GM18502 (cell line): ENCODE measurements at regions not wholly inside any gene's neighbourhood (a gene's known extent, or its start where the extent isn't known, plus 50 kb on each side); places are given as distances from the start of the nearest gene placed in this dataset.

Experiments used
- ATAC-seq: cut with Tn5 transposase; IDR thresholded peaks from one replicate; pipeline ENCODE4 v1.9.1; 2021; ENCODE audit warnings: mild to moderate bottlenecking; ENCODE audit not compliant: unreplicated experiment, poor library complexity

DNA sequence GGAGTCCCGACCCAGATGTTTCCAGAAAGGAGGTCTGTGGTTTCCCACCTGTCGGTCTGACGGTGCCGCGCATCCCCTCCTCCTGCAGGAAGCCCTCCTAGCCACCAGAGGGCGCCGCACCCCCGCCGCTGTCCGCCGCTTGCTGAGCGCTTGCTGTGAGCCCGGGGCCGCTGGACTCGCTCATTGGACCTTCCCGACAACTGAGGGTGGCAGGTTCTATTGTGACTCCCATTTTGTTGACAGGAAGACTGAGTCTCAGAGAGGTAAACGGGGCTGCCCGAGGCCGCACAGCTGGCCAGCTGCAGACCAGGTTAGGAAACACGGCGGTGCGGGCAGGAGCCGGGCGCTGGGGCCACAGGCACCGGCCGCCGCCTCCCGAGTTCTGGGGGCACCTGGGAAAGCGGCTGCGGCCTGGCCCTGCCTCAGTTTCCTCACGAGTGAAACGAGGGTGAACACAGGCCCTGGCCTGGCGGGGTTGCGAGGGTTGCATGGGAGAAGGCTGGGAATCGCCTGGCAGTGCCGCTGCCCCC, 191.1 kb upstream of the CIBAR2 start:
- ATAC-seq = no peak

DNA sequence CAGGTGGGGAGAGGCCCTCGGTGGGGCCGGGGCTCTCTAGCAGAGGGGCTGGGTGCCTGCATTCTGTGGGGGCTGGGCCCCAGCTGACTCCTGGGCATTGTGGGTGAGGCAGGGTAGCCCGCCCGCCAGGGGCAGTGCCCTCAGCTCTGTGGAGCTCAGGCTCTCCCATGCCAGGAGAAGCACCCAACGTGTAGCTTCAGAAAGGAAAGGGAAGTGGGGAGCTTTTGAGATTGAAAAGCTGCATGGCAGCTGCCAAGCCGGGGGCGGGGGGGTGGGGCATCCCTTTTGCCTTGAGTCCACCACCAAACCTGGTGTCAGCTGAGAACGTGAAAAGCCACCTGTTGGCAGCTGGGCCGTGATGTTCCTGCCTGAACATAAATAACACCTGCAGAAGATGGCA, 192.1 kb upstream of the CIBAR2 start:
- ATAC-seq = no peak

DNA sequence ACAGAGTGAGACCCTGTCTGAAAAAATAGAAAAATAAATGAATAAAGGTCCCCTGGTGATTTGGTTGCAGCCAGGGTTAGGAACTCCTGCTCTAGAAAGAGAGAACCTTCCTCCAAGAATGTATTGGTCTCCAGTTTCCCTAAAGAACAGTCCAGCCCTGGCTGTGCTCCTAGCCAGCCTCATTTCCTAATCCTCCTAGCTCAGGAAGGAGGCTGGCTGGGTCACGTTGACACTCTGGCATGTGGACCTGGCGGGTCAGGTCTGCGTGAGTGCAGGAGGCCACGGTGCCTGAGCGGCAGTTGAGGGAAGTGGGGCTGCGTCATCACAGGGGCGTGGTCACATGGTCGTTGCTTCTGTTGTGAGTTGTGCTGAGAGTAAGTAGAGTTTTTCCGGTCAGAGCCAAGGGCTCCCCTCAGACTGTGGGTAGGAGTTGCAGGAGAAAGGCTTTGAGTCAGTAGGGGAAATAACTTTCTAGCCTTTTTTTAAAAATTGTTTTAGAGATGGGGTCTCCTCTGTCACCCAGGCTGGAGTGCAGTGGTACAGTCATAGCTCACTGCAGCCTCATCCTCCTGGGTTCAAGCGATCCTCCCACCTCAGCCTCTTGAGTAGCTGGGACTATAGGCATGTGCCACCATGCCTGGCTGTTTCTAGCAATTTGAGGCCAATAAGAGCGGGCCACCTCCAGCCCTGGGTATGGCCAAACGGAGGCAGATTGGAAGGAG, 194.0 kb upstream of the CIBAR2 start:
- peak; percentile 75 for ATAC-seq

DNA sequence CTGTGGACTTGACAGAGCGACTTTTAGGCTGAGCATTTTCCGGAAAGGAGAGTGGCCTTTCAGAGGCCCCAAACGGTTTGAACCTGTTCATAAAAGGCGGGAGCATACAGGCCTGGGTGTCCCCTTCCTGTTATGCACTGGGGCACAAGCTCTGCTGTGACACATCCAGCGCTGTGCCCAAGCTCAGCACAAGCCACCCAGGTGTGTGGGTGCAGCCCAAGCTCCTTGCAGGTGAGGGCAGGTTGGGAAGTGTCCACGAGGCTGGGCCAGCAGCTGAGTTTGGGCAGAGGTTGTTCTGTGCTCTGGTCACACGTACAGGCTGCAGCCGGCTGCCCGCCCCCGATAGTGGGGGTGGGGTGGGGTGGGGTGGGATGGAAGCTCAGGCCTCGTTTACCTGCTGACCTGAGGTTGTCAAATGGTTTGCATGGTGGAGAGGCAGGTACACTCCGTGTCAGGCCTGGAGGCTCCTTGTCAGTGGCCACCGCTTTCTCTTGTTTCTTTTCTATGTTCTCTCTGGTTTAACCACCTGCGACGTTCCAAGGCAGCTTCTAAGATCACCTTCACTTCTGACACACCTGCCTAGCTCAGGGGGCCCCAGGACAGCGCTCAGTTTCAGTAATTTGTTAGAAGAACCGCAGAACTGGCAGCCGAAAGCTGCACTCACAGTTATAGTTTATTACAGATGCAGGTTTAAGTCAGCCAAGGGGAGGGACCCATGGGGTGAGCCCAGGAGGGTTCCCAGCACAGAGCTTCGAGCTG, 194.7 kb upstream of the CIBAR2 start:
- ATAC-seq = no peak

DNA sequence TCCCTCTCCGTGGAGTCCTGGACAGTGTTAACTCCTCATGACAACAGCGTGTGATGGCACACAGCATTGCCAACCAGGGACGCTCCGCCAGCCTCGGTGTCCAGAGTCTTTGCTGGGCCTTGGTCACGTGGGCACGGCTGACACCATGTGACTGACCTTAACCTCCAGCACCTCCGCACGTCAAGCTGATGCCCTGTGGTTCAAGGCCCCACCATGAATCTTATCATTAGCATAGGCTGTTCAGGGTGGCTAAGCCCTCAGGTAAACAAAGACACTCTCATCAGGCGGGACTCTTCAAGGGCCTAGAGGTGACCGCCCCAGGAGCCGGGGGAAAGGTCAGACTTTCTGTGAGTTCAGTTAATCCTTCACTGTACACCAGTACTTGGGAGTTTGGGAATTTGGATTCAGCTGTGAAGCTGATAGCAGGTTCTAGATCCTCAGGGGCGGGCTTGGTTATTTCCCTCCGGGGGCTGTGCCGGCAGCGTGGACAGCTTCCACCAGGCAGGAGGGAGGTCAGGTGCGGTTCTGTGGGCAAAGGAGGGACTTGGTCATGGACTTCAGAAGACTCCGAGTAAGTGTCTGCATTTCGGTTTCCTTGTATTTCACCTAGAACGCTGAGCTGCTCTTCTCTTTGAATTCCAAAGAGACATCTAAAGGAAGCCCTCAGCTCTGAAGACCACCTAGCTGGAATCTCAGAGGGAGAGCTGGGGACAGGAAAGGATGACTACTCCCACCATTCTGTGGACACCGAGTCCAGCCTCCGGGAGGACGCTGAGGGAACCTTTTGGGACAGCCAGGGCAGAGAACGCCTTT, 195.5 kb upstream of the CIBAR2 start:
- ATAC-seq = no peak

DNA sequence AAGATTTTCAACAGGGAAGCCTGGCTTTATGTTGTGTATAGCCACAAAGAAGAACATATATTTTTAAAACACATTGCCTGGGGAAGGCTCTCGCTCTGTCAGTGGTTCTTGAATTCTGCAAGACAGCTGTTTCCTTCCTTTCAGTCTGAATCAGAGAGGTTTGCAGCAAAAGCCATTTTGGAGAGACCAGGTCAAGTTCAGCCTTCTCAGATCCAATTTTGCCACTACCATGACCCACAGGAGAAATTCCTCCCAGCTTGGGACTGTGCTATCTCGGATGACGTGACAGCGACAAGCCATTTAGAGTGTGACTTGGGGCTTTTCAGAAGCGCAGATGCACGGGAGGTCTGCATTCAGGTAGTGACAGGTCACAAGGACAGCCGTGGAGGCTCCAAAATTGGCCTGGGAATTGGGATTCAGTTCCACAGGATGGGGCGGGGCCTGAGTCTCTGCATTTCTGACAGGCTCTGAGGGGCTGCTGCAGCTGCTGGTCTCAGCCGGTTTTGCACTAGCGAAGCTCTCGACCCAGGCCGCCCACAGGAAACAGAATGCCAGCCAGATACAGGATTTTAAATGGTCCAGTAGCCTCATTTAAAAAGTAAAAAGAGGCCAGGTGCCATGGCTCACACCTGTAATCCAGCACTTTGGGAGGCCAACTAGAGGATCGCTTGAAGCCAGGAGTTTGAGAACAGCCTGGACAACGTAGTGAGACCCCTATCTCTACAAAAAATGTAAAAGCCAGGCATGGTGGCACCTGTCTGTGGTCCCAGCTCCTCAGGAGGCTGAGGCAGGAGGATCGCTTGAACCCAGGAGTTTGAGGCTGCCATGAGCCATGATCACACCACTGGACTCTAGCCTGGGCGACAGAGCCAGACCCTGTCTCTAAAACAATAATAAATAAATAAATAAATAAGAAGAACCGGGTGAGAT, 196.6 kb upstream of the CIBAR2 start:
- ATAC-seq = no peak

DNA sequence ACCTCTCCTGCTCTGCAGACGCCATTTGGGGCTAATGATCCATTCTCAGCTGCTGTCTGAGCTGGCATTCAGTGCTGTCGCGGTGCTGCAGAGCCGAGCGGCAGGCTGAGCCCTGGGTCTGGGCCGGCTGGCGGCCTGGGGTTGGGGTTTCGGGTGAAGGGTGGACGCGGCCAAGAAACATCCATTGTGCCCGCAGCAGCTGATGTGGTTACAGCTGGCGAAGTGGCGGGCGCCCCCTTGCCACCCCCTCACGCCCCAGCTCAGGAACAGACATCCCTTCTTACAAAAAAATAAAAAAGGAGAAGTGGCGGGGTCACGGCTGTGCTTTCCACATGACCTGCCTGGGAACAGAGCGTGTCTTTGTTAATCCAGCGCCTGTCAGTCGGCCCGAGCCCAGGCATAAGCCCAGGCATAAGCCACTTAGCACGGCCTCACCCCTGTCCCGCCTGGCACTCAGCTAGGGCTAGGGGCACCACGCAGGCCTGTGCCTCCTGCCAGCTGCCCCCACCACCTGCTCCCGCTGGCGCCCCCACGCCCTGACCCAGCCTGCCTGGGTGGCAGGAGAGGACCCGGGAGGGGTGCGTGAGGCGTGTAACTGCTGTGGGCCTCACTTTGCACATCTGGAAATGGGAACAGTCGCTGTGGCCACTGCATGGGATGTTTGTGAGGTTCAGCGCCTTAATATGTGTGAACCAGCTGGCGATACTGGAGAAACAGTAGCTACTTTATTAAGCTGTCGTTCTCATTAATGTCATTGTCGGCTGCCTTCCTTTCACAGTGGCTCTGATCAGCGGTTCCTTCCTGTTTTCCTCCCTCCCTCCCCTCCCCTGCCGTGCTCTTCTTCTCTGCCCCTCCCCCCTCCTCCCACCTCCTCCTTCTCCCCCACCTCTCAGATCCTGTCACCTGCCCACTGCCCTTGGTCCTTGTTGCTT, 197.7 kb upstream of the CIBAR2 start:
- no peak for ATAC-seq

DNA sequence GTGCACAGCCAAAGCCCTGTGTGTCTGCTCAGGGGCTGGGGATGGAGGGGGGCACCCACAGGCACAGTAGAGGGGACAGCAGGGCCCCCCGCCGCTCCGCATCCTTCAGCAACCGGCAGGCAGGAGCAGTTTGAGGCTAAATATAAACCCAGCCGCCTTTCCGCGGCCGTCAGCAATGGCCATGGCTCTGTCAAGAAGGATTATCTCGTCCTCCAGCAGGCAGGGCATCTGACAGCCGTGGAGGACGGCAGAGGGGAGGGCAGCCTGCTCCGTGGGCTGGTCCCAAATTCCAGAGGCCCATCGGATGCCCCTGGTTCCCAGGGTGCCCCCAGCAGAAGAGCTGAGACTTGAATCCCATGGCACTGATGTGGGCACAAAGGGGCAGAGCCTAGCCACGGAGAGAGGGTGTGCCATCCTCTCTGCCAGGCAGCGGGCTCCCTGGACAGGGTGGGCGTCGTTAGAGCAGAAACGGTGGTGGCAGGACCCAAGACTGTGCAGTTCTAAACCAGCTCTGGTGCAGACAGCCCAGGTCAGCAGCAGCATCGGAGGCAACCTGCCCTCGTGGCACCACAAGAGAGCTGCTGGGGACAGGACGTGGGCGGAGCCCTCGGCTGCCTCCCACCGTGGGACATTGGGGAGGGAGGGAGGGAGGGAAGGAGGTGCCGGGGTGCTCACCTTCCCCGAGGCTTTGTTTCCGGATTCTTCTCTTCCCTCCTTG, 198.8 kb upstream of the CIBAR2 start:
- ATAC-seq = no peak

DNA sequence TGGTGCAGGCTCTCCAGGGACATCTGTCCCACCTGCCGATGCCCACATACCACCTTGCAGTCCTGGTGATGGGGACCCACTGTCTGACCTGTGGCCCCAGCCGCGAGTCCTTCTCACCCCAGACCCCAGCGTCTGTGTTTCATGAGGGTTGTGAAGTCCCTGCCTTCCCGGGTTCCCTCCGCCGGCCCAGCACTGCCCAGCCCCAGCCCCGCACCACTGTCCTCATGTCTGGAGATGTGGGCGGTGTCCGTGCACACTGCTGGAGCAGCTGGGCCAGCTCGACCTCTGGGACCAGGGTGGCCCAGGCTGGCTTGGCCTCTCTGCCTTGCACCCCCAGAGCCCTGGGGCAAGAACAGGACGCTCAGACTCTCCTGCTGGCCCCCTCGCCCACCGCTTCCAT, 199.5 kb upstream of the CIBAR2 start:
- no peak for ATAC-seq

DNA sequence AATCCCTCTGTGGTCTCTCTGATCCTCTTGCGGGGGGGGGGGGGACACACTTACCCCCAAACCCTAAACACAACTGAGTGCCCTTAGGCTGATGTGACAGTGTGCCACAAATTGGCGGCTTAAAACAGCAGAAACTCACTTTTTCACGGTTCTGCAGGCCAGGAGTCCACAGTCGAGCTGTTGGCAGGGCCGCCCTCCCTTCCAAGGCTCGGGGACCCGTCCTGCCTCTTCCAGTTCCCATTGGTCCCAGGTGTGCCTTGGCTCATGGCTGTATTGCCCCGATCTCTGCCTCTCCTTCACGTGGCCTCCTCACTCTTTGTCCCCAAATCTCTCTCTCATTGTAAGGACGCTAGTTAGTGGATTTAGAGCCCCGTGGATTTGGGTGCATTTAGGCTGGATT, 199.9 kb upstream of the CIBAR2 start:
- ATAC-seq = no peak

DNA sequence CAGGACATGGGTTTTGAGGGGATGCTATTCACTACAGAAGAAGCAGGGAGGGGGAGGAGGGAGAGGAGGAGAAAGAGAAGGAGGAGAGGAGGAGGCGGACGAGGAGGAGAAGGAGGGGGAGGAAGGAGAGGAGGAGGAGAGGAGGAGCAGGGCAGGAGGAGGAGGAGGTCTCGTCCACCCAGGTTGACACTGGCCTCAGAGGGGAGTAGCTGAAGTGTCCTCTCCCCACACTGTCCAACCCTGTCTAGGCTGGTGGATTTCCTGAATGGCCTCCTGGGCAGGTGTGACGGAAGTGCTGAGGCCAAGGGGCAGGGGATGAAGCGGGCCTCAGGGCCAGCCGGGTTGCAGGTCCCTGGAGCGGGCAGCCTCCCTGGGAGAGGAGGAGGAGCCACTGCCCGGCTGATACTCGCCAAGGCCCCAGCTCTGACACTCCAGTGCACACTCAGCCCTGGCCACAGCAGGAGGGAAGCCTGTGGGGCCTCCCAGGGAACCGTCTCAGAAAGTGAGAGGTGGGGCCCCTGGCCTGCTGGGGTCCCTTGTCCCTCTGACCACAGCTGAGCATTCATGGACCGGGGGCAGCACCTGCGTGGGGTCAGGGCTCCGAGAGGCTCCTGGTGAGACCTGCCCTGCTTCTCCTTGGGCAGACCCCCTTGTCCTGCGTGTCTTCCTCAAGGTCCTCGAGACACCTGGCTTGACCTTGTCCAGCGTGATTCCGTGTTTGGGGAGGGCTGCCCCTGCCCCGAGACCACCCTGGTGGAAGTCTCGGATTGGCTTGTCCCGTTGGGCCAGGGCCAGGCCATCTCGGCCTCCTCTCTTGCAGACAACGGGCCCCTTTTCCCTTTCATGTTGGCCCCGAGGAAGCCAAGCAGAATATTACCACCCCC, 200.6 kb upstream of the CIBAR2 start:
- no peak for ATAC-seq

DNA sequence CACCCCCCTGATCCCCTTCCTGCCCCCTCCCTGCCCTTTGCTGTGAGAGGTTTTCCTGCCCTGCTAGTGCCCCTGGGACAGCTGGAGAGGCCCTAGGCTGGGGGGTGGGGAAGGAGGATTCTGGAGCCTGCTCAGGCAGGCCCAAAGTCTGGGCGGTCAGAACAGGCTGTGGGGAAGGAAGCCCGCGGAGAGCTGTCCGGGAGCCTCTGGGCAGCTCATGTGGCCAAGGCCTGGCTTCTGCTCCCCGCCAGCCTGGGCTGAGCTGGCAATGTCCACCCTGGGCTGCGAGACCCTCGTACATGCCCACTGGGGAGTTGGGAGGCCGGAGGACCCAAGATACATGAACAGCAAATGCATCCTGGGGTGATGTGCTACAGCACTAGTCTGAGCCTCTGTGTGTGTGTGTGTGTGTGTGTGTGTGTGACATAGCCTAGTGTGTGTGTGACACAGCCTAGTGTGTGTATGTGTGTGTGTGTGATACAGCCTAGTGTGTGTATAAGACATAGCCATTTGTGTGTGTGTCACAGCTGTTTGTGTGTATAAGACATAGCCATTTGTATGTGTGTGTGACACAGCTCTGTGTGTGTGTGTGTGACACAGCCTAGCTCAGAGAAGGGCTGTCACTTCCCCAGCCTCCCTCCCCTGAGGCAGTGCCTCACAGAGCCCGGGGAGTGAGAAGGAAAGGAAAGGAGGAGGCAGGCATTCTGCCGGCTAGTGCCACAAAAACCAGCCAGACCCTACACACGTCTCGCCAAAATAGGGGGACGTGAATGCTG, 201.4 kb upstream of the CIBAR2 start:
- ATAC-seq = no peak

DNA sequence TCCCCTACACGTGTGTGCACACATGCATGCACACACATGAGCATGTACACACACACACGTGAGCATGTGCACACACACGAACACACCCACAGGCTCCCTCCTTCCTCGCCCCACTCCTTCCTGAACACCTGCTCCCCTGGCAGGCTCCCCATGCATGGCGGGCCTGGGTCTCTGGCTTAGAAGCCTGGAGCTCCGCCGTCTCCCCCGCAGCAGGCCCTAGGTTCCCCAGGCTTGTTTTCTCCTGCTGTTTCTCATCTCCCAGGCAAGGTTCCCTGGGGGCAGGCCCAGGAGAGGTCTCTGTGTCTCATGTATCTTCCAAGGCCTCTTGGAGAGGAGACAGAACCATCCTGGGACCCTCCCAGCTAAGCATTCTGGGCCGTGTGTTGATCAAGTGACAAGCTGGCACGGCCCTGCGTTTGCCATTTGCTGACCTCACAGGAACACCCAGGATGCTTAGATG, 202.3 kb upstream of the CIBAR2 start:
- no peak for ATAC-seq

DNA sequence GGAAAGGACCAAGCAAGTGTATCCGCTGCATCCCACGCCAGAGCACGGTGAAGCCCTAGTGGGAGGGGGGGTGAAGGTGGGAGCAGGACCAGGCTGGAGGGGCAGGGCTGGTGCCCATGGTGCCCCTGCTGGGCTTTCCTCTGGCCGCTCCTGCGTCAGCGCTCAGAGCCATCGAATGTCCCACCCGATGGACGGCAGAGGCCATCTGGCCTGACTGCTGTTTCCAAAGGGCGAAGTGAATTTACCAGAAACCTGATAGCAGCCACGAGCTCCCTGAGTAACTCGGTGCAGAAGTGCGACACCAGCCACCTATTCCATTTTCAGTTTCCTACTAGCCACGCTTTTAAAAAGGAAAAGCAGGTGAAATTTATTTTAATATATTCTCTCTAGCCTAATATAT, 203.6 kb upstream of the CIBAR2 start:
- ATAC-seq = no peak

DNA sequence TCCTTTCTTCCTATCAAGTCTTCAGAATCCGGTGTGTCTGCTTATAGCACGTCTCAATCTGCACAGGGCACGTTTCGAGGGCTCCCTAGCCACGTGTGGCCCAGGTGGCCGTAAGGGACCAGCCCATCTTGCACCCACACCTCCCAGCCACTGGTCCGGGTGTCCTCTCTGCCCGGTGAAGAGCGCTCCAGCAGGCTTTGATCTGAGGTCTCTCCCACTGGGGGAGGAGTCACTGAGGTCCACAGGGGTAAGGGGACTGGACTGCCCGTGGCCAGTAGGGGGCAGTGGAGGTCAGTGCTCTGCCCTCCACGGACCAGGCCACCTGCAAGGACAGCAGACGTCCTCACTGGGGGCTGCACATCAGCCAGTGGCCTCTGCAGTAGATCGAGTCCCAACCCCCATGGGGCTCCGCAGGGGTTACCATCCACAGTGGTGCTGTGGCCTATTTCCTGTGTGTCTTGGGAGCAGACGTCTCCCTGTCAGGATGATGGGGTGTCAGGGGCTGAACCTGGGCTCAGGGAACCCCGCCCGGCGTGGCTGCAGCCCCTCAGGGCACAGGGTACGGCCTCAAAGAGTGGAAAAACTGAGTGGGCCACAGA, 204.1 kb upstream of the CIBAR2 start:
- no peak for ATAC-seq

DNA sequence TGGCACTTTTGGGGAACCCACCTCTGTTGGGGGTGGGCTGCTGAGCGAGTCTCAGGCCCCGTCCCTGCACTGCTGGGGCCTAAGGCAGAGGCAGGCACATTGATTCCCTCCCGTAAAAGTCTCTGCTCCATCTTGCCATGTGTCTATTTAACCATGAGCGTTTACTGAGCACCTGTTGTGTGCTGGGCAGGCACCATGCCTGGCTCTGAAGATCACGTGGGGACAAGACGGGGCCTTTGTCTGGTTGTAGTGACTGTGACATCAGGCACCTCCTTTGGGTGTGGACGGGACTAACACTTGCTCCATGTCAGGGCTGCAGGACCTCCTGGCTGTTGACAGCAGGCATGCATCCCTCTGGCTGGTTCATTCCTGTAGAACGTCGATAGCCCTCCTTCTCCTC, 204.7 kb upstream of the CIBAR2 start:
- no peak for ATAC-seq
